Stimulated activated naive CD8-positive, alpha-beta T cell treated with anti-CD3 and anti-CD28 coated beads, Interleukin-15, Interleukin-2, amounts not matched to agents 100 ng/mL and 50 ng/mL, for 24 hours (primary cell): ENCODE measurements at regions not wholly inside any gene's neighbourhood (a gene's known extent, or its start where the extent isn't known, plus 50 kb on each side); places are given as distances from the start of the nearest gene placed in this dataset.

ENCODE experiments used
- H3K27ac Mint-ChIP-seq: one replicate; pipeline ENCODE4 v1.8.0; 2021; ENCODE audit warnings: mild to moderate bottlenecking, mixed read lengths
- H3K27me3 Mint-ChIP-seq: one replicate; pipeline ENCODE4 v1.8.0; 2021; ENCODE audit warnings: mixed read lengths
- H3K36me3 Mint-ChIP-seq: one replicate; pipeline ENCODE4 v1.8.0; 2021; ENCODE audit warnings: low read depth, mixed read lengths
- H3K4me1 Mint-ChIP-seq: one replicate; pipeline ENCODE4 v1.8.0; 2021; ENCODE audit warnings: low read depth, mixed read lengths
- H3K4me3 Mint-ChIP-seq: one replicate; pipeline ENCODE4 v1.8.0; 2021; ENCODE audit warnings: mild to moderate bottlenecking, mixed read lengths
- H3K9me3 Mint-ChIP-seq: one replicate; pipeline ENCODE4 v1.8.0; 2021; ENCODE audit warnings: mixed read lengths

GRCh38 chrX:4450177-4450576 lies 736.7 kb upstream of the PRKX start:
- no peaks in the 10 kb centered on the region for H3K4me1 Mint-ChIP-seq
- H3K36me3 Mint-ChIP-seq, result no peaks in the 10 kb centered on the region
- H3K27me3 Mint-ChIP-seq, result no peaks in the 10 kb centered on the region
- H3K9me3 Mint-ChIP-seq, result peaks cover 8% of the 10 kb centered on the region
- no peak overlapping the region for H3K4me3 Mint-ChIP-seq
- H3K27ac Mint-ChIP-seq, result no peak overlapping the region

- no peaks in the 10 kb centered on the region for H3K27me3 Mint-ChIP-seq
- H3K4me3 Mint-ChIP-seq, result no peak overlapping the region
- no peak overlapping the region for H3K27ac Mint-ChIP-seq
- H3K36me3 Mint-ChIP-seq, result no peaks in the 10 kb centered on the region
- H3K9me3 Mint-ChIP-seq, result no peaks in the 10 kb centered on the region
- no peaks in the 10 kb centered on the region for H3K4me1 Mint-ChIP-seq
These were observed 722.5 kb upstream of the PRKX start for GRCh38 chrX:4435905-4436304.

GRCh38 chrX:4397471-4397870 lies 684.0 kb upstream of the PRKX start:
- Mint-ChIP-seq H3K9me3 (peaks cover 4% of the 10 kb centered on the region), H3K27me3 (no peaks in the 10 kb centered on the region), H3K4me1 (no peaks in the 10 kb centered on the region), H3K36me3 (no peaks in the 10 kb centered on the region), H3K4me3 (no peak overlapping the region), H3K27ac (no peak overlapping the region)

GRCh38 chrX:4382273-4382672 lies 668.8 kb upstream of the PRKX start:
- H3K27me3 Mint-ChIP-seq, result no peaks in the 10 kb centered on the region
- H3K4me1 Mint-ChIP-seq, result no peaks in the 10 kb centered on the region
- H3K4me3 Mint-ChIP-seq, result no peak overlapping the region
- H3K36me3 Mint-ChIP-seq, result no peaks in the 10 kb centered on the region
- no peak overlapping the region for H3K27ac Mint-ChIP-seq
- H3K9me3 Mint-ChIP-seq, result peaks cover 3% of the 10 kb centered on the region

DNA sequence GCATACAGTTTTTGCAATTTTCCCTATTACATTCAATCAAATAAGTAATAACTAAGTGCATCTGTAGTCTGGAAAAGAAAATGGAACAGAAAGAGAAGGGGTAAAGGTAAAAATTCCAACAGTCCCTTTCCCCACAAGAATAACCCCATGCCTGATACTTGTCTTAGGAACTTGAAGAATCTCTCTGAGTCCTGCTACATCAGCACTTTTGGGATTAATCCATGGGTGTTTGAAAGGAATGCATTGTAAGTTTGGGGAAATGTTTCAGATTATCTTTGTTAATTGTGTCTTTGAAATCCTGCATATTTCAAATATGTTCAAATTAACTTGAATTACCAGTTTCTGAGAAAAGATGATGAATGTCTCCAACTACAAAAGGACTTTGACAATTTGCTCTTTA lies 667.3 kb upstream of the PRKX start:
- Mint-ChIP-seq H3K27me3 (no peaks in the 10 kb centered on the region), H3K27ac (no peak overlapping the region), H3K4me3 (no peak overlapping the region)

DNA sequence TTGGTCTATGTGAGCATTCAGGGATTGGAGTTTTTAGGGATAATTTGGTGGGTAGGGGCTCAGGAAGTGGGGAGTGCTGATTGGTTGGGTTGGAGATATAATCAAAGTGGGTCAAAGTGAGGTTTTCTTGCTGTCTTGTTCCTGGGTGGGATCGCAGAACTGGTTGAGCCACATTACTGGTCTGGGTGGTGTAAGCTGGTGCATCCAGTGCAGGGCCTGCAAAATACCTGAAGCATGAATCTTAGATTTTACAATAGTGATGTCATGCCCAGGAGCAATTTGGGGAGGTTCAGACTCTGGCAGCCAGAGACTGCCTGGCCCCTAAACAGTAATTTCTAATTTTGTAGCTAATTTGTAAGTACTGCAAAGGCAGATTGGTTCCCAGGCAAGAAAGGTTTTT lies 665.6 kb upstream of the PRKX start:
- Mint-ChIP-seq H3K36me3 (no peaks in the 10 kb centered on the region), H3K4me1 (no peaks in the 10 kb centered on the region), H3K27ac (no peak overlapping the region)

More for the DNA sequence above, 667.3 kb upstream of the PRKX start:
- no peaks in the 10 kb centered on the region for H3K4me1 Mint-ChIP-seq
- H3K9me3 Mint-ChIP-seq, result peaks cover 7% of the 10 kb centered on the region
- no peaks in the 10 kb centered on the region for H3K36me3 Mint-ChIP-seq

DNA sequence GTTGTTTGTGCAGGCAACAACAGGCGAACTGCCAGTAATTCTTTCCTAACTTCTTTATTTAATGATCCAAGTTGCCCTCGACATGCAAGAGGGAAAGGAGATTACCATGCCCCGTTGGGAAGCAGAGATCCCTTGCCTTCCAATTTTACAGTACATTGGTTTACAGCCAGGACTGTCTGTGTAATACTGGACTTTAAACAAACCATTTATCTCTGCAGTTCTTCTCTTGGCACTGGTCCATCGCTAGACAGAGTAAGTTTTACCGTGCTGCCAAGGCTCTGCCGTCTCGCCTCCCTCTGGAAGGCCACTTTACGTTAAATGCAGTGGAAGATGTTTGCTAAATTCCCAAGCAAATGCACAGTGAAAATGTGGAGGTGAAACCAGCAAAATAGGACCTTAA lies 660.3 kb upstream of the PRKX start:
- no peaks in the 10 kb centered on the region for H3K4me1 Mint-ChIP-seq
- no peak overlapping the region for H3K27ac Mint-ChIP-seq
- H3K4me3 Mint-ChIP-seq, result no peak overlapping the region
- H3K9me3 Mint-ChIP-seq, result peaks cover 7% of the 10 kb centered on the region
- no peaks in the 10 kb centered on the region for H3K36me3 Mint-ChIP-seq
- H3K27me3 Mint-ChIP-seq, result no peaks in the 10 kb centered on the region

More for the DNA sequence above, 665.6 kb upstream of the PRKX start:
- H3K9me3 Mint-ChIP-seq, result peaks cover 6% of the 10 kb centered on the region
- H3K4me3 Mint-ChIP-seq, result no peak overlapping the region
- no peaks in the 10 kb centered on the region for H3K27me3 Mint-ChIP-seq

- Mint-ChIP-seq H3K4me1 (no peaks in the 10 kb centered on the region), H3K36me3 (no peaks in the 10 kb centered on the region), H3K27me3 (no peaks in the 10 kb centered on the region), H3K4me3 (no peak overlapping the region), H3K27ac (no peak overlapping the region), H3K9me3 (no peaks in the 10 kb centered on the region)
These were observed 645.1 kb upstream of the PRKX start for GRCh38 chrX:4358577-4358976.

- H3K27ac Mint-ChIP-seq, result no peak overlapping the region
- H3K4me3 Mint-ChIP-seq, result no peak overlapping the region
- no peaks in the 10 kb centered on the region for H3K9me3 Mint-ChIP-seq
- no peaks in the 10 kb centered on the region for H3K27me3 Mint-ChIP-seq
- no peaks in the 10 kb centered on the region for H3K4me1 Mint-ChIP-seq
- H3K36me3 Mint-ChIP-seq, result no peaks in the 10 kb centered on the region
These were observed 609.5 kb upstream of the PRKX start for GRCh38 chrX:4322916-4323315.

DNA sequence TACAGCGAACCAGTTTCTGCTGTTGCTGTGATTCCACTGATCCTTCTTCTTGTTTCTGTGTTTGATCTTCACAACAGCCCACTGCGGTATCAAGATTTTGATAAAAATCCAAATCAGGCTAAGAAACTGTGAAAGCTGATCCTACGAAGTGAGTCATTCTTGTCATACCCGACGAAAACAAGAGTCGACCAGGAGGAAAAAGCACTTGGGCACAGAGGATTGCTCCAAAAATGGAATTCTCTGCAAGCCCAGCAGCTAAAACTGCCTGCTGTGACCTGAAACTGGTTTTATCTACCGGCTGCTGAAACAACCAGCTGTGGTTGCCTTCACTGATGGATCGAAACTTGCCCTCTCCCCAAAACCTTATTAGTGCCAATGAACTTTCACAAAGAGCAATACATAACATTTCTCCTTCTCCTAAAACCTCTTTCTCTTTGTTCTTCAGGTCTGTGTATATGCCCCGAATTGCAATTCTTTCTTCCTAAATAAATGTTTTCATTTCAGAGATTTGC lies 607.0 kb upstream of the PRKX start:
- H3K9me3 Mint-ChIP-seq, result peaks cover 3% of the 10 kb centered on the region
- H3K36me3 Mint-ChIP-seq, result no peaks in the 10 kb centered on the region
- no peak overlapping the region for H3K4me3 Mint-ChIP-seq
- H3K27ac Mint-ChIP-seq, result no peak overlapping the region
- H3K4me1 Mint-ChIP-seq, result no peaks in the 10 kb centered on the region
- no peaks in the 10 kb centered on the region for H3K27me3 Mint-ChIP-seq

DNA sequence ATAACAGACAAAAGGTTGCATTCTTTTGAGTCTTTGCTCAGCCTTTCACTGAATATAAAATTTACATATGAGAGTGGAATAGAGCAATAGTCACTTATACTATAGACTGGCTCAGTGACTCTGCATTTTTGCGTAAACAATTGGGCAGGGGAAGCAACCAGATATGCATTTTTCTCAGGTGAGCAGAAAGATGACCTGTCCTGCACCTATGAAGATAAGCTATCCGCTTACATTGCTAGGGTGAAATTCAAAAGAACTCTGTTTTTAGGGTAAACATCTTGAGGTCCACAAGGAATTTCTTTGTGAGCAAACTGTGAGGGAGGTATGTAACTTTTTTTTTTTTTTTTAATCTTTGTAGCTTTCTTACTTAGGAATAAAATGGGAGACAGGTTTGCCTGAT lies 602.4 kb upstream of the PRKX start:
- peaks cover 3% of the 10 kb centered on the region for H3K9me3 Mint-ChIP-seq
- no peaks in the 10 kb centered on the region for H3K4me1 Mint-ChIP-seq
- H3K4me3 Mint-ChIP-seq, result no peak overlapping the region
- no peaks in the 10 kb centered on the region for H3K27me3 Mint-ChIP-seq
- H3K36me3 Mint-ChIP-seq, result no peaks in the 10 kb centered on the region
- no peak overlapping the region for H3K27ac Mint-ChIP-seq

- Mint-ChIP-seq H3K4me1 (no peaks in the 10 kb centered on the region), H3K4me3 (no peak overlapping the region)
These were observed 601.1 kb upstream of the PRKX start for GRCh38 chrX:4314586-4314985.

GRCh38 chrX:4277122-4277521 lies 563.7 kb upstream of the PRKX start:
- Mint-ChIP-seq H3K27ac (no peak overlapping the region), H3K27me3 (no peaks in the 10 kb centered on the region), H3K4me3 (no peak overlapping the region), H3K4me1 (no peaks in the 10 kb centered on the region), H3K36me3 (no peaks in the 10 kb centered on the region), H3K9me3 (peaks cover under 1% of the 10 kb centered on the region)

More at GRCh38 chrX:4314586-4314985, 601.1 kb upstream of the PRKX start:
- Mint-ChIP-seq H3K27ac (no peak overlapping the region), H3K36me3 (no peaks in the 10 kb centered on the region), H3K9me3 (peaks cover 3% of the 10 kb centered on the region), H3K27me3 (no peaks in the 10 kb centered on the region)

DNA sequence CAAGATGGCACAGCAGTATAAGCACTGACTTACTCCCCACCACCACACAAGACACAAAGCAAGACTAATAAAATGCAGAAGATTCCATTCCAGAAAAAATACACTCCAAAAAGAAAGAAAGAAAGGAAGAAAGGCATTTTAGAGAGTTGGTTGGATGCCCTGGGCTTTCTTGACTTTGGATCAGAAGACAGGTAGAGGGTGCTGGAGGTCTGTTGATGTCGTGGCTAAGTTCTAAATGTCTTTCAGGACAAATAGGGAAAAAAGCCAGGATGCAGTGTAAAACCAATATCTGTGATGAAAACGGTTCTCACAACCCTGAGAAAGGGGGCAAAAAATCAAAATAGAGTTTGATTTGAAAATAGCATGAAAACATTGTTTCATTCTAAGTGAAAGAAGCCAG lies 555.2 kb upstream of the PRKX start:
- H3K27ac Mint-ChIP-seq, result no peak overlapping the region
- no peaks in the 10 kb centered on the region for H3K9me3 Mint-ChIP-seq
- no peaks in the 10 kb centered on the region for H3K36me3 Mint-ChIP-seq
- no peaks in the 10 kb centered on the region for H3K27me3 Mint-ChIP-seq
- no peak overlapping the region for H3K4me3 Mint-ChIP-seq
- H3K4me1 Mint-ChIP-seq, result no peaks in the 10 kb centered on the region

- Mint-ChIP-seq H3K27me3 (no peaks in the 10 kb centered on the region), H3K27ac (no peak overlapping the region), H3K9me3 (no peaks in the 10 kb centered on the region), H3K4me3 (no peak overlapping the region), H3K36me3 (no peaks in the 10 kb centered on the region), H3K4me1 (no peaks in the 10 kb centered on the region)
These were observed 551.6 kb upstream of the PRKX start for GRCh38 chrX:4265036-4265435.

- H3K9me3 Mint-ChIP-seq, result no peaks in the 10 kb centered on the region
- H3K27ac Mint-ChIP-seq, result no peak overlapping the region
- no peaks in the 10 kb centered on the region for H3K4me1 Mint-ChIP-seq
- no peaks in the 10 kb centered on the region for H3K27me3 Mint-ChIP-seq
- no peaks in the 10 kb centered on the region for H3K36me3 Mint-ChIP-seq
- no peak overlapping the region for H3K4me3 Mint-ChIP-seq
These were observed 549.8 kb upstream of the PRKX start for GRCh38 chrX:4263030-4263803.
